ENCODE measurements at regions not wholly inside any gene's neighbourhood (a gene's known extent, or its start where the extent isn't known, plus 50 kb on each side); places are given as distances from the start of the nearest gene placed in this dataset.

DNA sequence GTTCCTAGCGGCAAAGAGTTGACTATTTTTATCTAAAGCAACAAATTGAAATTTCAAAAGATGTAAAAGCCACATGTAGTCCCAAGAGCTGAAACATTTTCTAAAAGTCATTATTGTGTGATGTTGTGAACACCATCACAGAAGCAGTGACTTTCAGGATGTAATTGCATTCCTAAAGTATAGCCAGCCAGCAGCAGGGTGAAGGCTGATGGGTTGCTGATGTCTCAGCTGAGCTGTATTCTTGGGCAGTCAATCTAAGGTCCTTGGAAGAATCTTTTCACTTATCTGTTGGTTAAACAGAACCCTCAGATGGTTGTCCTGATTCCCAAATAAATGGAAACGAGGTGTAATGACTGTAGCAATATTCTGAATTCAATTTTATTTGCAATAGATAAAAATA is 237.4 kb upstream of the WWC1 start:
- Mint-ChIP-seq H3K36me3 (ENCODE audit: insufficient read depth) (peaks cover 1% of the 10 kb centered on the region), H3K9me3 (ENCODE audit: low read depth) (peaks cover 14% of the 10 kb centered on the region), H3K27me3 (peaks cover 21% of the 10 kb centered on the region), H3K4me1 (ENCODE audit: low read depth) (peaks cover 8% of the 10 kb centered on the region), H3K4me3 (ENCODE audit: low read depth) (no peak overlapping the region), H3K27ac (no peak overlapping the region)
- TF ChIP-seq, protein P1, sequence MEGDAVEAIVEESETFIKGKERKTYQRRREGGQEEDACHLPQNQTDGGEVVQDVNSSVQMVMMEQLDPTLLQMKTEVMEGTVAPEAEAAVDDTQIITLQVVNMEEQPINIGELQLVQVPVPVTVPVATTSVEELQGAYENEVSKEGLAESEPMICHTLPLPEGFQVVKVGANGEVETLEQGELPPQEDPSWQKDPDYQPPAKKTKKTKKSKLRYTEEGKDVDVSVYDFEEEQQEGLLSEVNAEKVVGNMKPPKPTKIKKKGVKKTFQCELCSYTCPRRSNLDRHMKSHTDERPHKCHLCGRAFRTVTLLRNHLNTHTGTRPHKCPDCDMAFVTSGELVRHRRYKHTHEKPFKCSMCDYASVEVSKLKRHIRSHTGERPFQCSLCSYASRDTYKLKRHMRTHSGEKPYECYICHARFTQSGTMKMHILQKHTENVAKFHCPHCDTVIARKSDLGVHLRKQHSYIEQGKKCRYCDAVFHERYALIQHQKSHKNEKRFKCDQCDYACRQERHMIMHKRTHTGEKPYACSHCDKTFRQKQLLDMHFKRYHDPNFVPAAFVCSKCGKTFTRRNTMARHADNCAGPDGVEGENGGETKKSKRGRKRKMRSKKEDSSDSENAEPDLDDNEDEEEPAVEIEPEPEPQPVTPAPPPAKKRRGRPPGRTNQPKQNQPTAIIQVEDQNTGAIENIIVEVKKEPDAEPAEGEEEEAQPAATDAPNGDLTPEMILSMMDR (IDR thresholded peaks at IDR 0.05; ENCODE audit: unreplicated experiment), result no peak
- no peak for DNase-seq (ENCODE audit: low spot score, unreplicated experiment)

DNA sequence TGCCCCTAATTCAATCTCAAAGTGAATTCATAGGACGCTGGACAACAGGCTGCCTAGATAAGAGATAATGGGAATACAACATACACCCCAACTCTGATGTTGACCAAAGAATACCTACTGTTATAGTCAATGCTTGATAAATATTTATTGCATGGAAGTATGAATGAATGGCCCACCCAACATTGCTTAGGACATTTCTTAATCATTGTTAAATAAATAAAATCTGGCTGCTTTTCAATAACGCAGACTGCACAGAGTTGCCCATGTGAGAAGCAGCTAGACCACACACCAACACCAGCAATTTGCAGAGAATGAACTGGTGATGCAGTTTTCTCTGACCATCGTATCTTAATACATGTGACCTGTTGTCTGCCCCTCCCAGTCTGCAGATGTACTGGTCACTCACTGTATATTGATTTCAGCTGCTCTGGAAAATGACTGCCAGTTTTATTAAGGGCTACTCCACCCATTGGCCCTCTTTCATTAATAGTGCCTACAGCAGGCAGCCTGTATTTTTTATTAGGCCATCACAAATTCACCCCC is 236.2 kb upstream of the WWC1 start:
- peaks cover 7% of the 10 kb centered on the region for H3K4me1 Mint-ChIP-seq (ENCODE audit: low read depth)
- H3K36me3 Mint-ChIP-seq (ENCODE audit: insufficient read depth), result peaks cover 1% of the 10 kb centered on the region
- no peak for DNase-seq (ENCODE audit: low spot score, unreplicated experiment)
- H3K27ac Mint-ChIP-seq, result no peak overlapping the region
- peaks cover 11% of the 10 kb centered on the region for H3K27me3 Mint-ChIP-seq
- TF ChIP-seq, protein P1 (IDR thresholded peaks at IDR 0.05; ENCODE audit: unreplicated experiment), result no peak
- H3K4me3 Mint-ChIP-seq (ENCODE audit: low read depth), result no peak overlapping the region
- H3K9me3 Mint-ChIP-seq (ENCODE audit: low read depth), result peaks cover 14% of the 10 kb centered on the region

DNA sequence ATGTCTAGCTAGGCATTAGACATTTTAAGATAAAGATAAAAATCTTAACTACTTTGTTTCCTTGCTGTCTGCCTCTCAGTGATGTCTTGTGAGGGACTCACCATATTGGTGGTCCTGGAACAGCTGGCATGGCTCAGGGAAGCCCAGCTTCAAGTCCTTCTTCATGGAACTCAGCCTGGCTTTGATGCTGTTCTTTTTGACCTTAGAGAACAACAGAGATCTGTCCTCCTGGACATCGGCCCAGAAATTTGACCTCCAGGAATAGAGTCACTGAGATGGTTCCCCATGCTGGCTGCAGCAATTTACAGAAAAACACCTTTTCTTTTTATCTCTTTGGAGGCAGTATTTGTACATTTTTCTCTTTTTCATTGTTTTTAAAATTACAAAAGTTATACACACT is 235.5 kb upstream of the WWC1 start:
- Mint-ChIP-seq H3K4me1 (ENCODE audit: low read depth) (no peaks in the 10 kb centered on the region), H3K27me3 (peaks cover 4% of the 10 kb centered on the region), H3K27ac (no peak overlapping the region), H3K9me3 (ENCODE audit: low read depth) (peaks cover 14% of the 10 kb centered on the region), H3K36me3 (ENCODE audit: insufficient read depth) (peaks cover 1% of the 10 kb centered on the region), H3K4me3 (ENCODE audit: low read depth) (no peak overlapping the region)
- no peak for DNase-seq (ENCODE audit: low spot score, unreplicated experiment)
- TF ChIP-seq, protein P1 (IDR thresholded peaks at IDR 0.05; ENCODE audit: unreplicated experiment), result no peak

DNA sequence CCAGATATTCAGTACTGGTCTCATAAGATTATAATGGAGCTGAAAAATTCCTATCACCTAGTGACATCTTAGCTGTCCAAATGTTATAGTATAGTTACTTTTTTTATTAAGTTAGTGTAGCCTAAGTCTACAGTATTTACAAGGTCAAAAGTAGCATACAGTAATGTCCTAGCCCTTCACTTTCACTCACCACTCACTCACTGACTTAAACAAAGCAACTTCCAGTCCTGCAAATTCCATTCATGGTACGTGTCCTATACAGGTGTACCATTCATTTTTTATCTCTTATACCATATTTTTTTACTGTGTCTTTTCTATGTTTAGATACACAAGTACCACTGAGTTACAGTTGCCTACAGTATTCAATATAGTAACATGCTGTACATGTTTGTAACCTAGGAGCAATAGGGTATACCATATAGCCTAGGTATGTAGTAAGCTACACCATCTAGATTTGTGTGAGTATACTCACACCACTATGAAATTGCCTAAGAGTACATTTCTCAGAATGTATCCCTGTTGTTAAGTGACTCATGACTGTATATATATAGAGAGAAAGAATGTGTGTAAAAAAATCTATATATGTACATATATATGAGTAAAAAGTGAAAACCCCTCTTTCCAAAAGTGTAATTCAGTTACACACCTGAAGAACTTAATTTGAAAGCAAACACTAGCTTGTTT is 234.8 kb upstream of the WWC1 start:
- no peaks in the 10 kb centered on the region for H3K4me1 Mint-ChIP-seq (ENCODE audit: low read depth)
- no peak overlapping the region for H3K4me3 Mint-ChIP-seq (ENCODE audit: low read depth)
- peaks cover 4% of the 10 kb centered on the region for H3K27me3 Mint-ChIP-seq
- peaks cover 14% of the 10 kb centered on the region for H3K9me3 Mint-ChIP-seq (ENCODE audit: low read depth)
- H3K27ac Mint-ChIP-seq, result no peak overlapping the region
- TF ChIP-seq, protein P1 (IDR thresholded peaks at IDR 0.05; ENCODE audit: unreplicated experiment), result no peak
- DNase-seq (ENCODE audit: low spot score, unreplicated experiment), result no peak
- H3K36me3 Mint-ChIP-seq (ENCODE audit: insufficient read depth), result peaks cover 1% of the 10 kb centered on the region

DNA sequence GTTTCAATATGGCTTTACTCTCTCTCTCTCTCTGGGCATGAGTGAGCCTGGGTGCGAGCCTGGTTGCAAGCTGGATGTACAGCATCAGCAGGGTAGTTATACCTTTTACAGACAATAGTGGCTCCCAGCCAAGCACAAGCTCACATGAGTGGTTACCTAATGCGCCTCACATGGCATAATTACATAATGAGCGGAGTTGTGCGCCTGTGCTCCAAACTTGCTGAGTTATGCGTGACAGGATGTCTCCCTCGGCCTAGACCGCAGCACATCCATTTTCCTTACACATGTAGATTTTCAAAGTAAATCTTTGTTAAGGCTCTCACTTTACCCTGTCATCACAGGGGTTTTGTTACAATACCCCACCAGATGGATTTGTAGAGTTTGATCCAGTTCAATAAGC is 233.5 kb upstream of the WWC1 start:
- peaks cover 4% of the 10 kb centered on the region for H3K27me3 Mint-ChIP-seq
- no peak overlapping the region for H3K4me3 Mint-ChIP-seq (ENCODE audit: low read depth)
- peaks cover 14% of the 10 kb centered on the region for H3K9me3 Mint-ChIP-seq (ENCODE audit: low read depth)
- DNase-seq (ENCODE audit: low spot score, unreplicated experiment), result no peak
- no peaks in the 10 kb centered on the region for H3K4me1 Mint-ChIP-seq (ENCODE audit: low read depth)
- H3K36me3 Mint-ChIP-seq (ENCODE audit: insufficient read depth), result peaks cover 1% of the 10 kb centered on the region
- TF ChIP-seq, protein P1 (IDR thresholded peaks at IDR 0.05; ENCODE audit: unreplicated experiment), result no peak
- no peak overlapping the region for H3K27ac Mint-ChIP-seq
